Lower leg skin (tissue), 3 donors: ENCODE measurements at regions not wholly inside any gene's neighbourhood (a gene's known extent, or its start where the extent isn't known, plus 50 kb on each side); places are given as distances from the start of the nearest gene placed in this dataset.
"Not testable (repeated sequence)": the region's sequence is repeated elsewhere in the genome, so short reads cannot be mapped to it uniquely, and the experiment has no call there.

Experiments used
- CTCF ChIP-seq, 3 donors: fragments of 450-650 bp; IDR thresholded peaks; one replicate each; pipeline ENCODE4 v1.5.1; 2016; ENCODE audit warnings: antibody characterized with exemption in 3 of 3, mild to moderate bottlenecking in 3 of 3, moderate library complexity in 2 of 3
- POLR2A ChIP-seq, 2 donors: fragments of 450-650 bp; IDR thresholded peaks; one replicate each; pipeline ENCODE4 v1.6.1; 2016 to 2017; ENCODE audit warnings: antibody characterized with exemption in 2 of 2, mild to moderate bottlenecking in 1 of 2, moderate library complexity in 1 of 2

GRCh38 chr2:111319552-111319951 lies 198.8 kb downstream of the BCL2L11 start:
- TF ChIP-seq CTCF, POLR2A (IDR thresholded peaks at IDR 0.05): not testable (repeated sequence)
